ENCODE measurements at regions not wholly inside any gene's neighbourhood (a gene's known extent, or its start where the extent isn't known, plus 50 kb on each side); places are given as distances from the start of the nearest gene placed in this dataset.
"Not testable (repeated sequence)": the region's sequence is repeated elsewhere in the genome, so short reads cannot be mapped to it uniquely, and the experiment has no call there.

DNA sequence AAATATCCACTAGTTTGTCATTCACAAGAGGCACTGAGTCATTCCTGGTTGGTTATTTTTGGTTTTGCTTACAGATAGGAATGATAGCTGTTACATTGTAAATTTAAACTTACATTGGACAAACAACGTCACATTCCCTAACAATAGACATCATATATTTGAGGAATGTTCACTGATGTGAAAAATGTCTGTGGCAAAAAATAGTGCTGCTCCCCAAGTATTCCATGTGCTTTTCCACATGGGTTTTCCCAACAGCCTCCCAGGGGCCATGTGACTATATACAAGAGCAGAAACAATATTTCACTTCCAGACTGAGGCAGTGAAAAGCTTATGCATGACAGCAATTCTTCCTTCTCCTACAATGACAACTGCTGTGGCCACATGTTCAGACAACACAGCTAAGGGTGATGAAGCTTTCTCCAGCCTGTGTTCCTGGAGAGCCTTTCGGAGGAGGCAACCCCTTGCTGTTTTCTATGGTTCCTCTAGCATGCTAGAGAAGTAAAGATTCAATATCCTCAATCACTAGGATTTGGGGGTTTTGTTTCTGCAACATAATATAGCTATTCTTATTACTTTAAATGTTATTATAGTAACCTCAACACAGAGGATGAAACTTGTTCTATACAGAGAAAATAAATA is 202.7 kb downstream of the PTH2R start:
- no peak for TF ChIP-seq CTCF (conservative IDR thresholded peaks at IDR 0.05)
- no peak overlapping the region for H3K27ac ChIP-seq

GRCh38 chr2:208615675-208616074 is 209.1 kb downstream of the PTH2R start:
- not testable (repeated sequence) for H3K27ac ChIP-seq

DNA sequence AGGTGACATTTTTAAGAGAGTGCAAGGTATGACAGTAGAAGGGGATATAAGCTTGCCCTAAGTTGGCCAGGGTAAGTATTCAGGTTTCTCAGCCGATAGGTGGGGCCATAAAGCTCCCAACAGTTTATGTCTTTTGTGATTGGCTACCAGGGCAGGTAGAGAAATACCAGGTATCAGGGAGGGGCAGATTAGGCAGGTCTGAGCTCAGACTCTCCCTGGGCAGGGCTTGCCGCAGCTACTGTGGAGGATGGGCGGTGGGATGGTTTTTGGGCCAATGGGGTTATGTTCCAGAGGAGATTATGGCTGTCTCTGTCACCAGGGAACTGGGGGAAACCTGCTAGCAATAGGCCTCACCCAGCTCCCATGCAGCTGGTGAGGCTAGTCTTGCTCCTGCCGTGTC is 211.6 kb downstream of the PTH2R start:
- H3K27ac ChIP-seq = no peak overlapping the region
- TF ChIP-seq CTCF (conservative IDR thresholded peaks at IDR 0.05) = no peak

- TF ChIP-seq CTCF (conservative IDR thresholded peaks at IDR 0.05) = no peak
- no peak overlapping the region for H3K27ac ChIP-seq
Measured at GRCh38 chr2:208619993-208620392, 213.4 kb downstream of the PTH2R start.

- no peak overlapping the region for H3K27ac ChIP-seq
- no peak for TF ChIP-seq CTCF (conservative IDR thresholded peaks at IDR 0.05)
Measured at GRCh38 chr2:208620487-208620978, 213.9 kb downstream of the PTH2R start.

- no peak for TF ChIP-seq CTCF (conservative IDR thresholded peaks at IDR 0.05)
- H3K27ac ChIP-seq = no peak overlapping the region
Measured at GRCh38 chr2:208627110-208627884, 220.7 kb downstream of the PTH2R start.

DNA sequence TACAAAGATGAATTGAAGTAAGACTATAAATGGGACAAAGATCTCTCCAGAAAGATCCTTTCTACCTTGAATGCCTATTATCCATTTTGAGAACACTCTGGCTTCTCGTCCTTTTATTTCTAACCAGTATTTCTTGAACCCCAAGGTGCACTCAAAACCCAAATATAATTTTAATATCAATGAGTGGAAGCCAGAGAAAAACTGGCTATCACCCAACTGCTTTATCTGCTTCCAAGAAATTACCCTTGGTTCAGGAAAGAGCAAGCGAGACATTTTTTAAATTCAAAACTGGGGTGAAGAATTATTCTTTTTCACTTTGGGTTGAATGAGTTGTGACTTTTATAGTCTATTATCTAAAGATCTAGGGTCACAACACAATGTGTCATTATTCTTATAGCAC is 221.3 kb downstream of the PTH2R start:
- TF ChIP-seq CTCF (conservative IDR thresholded peaks at IDR 0.05) = no peak
- H3K27ac ChIP-seq = no peak overlapping the region

GRCh38 chr2:208638059-208638458 is 231.5 kb downstream of the PTH2R start:
- H3K27ac ChIP-seq = no peak overlapping the region
- TF ChIP-seq CTCF (conservative IDR thresholded peaks at IDR 0.05) = no peak

All from VCaP (cell line).